ENCODE measurements at regions not wholly inside any gene's neighbourhood (a gene's known extent, or its start where the extent isn't known, plus 50 kb on each side); places are given as distances from the start of the nearest gene placed in this dataset.

GRCh38 chr11:21768388-21768787, 424.5 kb upstream of the ANO5 start:
- no peak for DNase-seq (ENCODE audit: low read depth)
- no peak for TF ChIP-seq CTCF (IDR thresholded peaks at IDR 0.05; ENCODE audit: low read length, missing control alignments)
- H3K4me3 ChIP-seq (replicated peaks; ENCODE audit: low read depth, low read length), result no peak overlapping the region

- TF ChIP-seq CTCF (IDR thresholded peaks at IDR 0.05; ENCODE audit: low read length, missing control alignments), result no peak
- no peak for DNase-seq (ENCODE audit: low read depth)
- H3K4me3 ChIP-seq (replicated peaks; ENCODE audit: low read depth, low read length), result no peak overlapping the region
Measured at GRCh38 chr11:21769188-21769587, 423.7 kb upstream of the ANO5 start.

- no peak for TF ChIP-seq CTCF (IDR thresholded peaks at IDR 0.05; ENCODE audit: low read length, missing control alignments)
- no peak overlapping the region for H3K4me3 ChIP-seq (replicated peaks; ENCODE audit: low read depth, low read length)
- no peak for DNase-seq (ENCODE audit: low read depth)
Measured at GRCh38 chr11:21771097-21771496, 421.8 kb upstream of the ANO5 start.

- no peak for DNase-seq (ENCODE audit: low read depth)
- no peak for TF ChIP-seq CTCF (IDR thresholded peaks at IDR 0.05; ENCODE audit: low read length, missing control alignments)
- no peak overlapping the region for H3K4me3 ChIP-seq (replicated peaks; ENCODE audit: low read depth, low read length)
Measured at GRCh38 chr11:21774212-21774611, 418.7 kb upstream of the ANO5 start.

GRCh38 chr11:21775911-21776310, 417.0 kb upstream of the ANO5 start:
- TF ChIP-seq CTCF (IDR thresholded peaks at IDR 0.05; ENCODE audit: low read length, missing control alignments), result no peak
- DNase-seq (ENCODE audit: low read depth), result no peak
- H3K4me3 ChIP-seq (replicated peaks; ENCODE audit: low read depth, low read length), result no peak overlapping the region

- TF ChIP-seq CTCF (IDR thresholded peaks at IDR 0.05; ENCODE audit: low read length, missing control alignments), result no peak
- DNase-seq (ENCODE audit: low read depth), result no peak
Measured at GRCh38 chr11:21783954-21784353, 408.9 kb upstream of the ANO5 start.

GRCh38 chr11:21785351-21785750, 407.5 kb upstream of the ANO5 start:
- DNase-seq (ENCODE audit: low read depth), result no peak
- no peak overlapping the region for H3K4me3 ChIP-seq (replicated peaks; ENCODE audit: low read depth, low read length)
- no peak for TF ChIP-seq CTCF (IDR thresholded peaks at IDR 0.05; ENCODE audit: low read length, missing control alignments)

More at GRCh38 chr11:21783954-21784353, 408.9 kb upstream of the ANO5 start:
- no peak overlapping the region for H3K4me3 ChIP-seq (replicated peaks; ENCODE audit: low read depth, low read length)
